NCI-H774 (cell line): ENCODE measurements at regions not wholly inside any gene's neighbourhood (a gene's known extent, or its start where the extent isn't known, plus 50 kb on each side); places are given as distances from the start of the nearest gene placed in this dataset.
"Not testable (repeated sequence)": the region's sequence is repeated elsewhere in the genome, so short reads cannot be mapped to it uniquely, and the experiment has no call there.

ENCODE experiments used
- DNase-seq: peaks from one replicate; lab custom pipeline; 2025; lab: John Stamatoyannopoulos, UW

DNA sequence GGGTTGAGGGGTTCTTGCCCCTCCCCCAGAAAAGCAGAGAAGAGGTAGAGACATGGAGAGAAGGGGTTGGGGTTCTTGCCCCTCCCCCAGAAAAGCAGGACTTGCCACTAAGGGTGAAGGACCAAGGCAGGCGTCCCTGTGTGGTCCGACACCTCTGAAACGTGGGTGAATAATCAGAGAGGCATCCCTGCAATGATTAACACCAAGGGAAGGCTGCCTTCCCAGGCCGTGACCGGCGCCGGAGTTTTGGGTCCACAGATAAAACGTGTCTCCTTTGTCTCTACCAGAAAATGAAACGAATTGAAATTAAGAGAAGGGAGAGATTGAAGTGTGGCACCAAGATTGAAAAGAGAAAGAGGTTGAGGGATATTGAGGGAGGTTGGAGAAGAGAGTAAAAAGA is 778.2 kb downstream of the UQCRFS1 start:
- not testable (repeated sequence) for DNase-seq

DNA sequence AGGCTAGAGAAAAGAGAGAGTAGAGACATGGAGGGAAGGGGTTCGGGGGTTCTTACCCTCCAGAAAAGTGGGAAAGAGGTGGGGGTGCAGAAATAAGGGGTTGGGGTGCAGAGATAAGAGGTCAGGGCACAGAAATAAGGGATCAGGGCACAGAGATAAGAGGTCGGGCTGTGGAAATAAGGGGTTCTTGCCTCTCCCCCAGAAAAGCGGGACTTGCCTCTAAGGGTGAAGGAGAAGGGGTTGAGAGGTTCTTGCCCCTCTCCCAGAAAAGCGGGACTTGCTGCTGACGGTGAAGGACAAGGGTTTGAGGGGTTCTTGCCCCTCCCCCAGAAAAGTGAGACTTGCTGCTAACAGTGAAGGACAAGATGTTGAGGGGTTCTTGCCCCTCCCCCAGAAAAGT is 778.6 kb downstream of the UQCRFS1 start:
- not testable (repeated sequence) for DNase-seq

DNA sequence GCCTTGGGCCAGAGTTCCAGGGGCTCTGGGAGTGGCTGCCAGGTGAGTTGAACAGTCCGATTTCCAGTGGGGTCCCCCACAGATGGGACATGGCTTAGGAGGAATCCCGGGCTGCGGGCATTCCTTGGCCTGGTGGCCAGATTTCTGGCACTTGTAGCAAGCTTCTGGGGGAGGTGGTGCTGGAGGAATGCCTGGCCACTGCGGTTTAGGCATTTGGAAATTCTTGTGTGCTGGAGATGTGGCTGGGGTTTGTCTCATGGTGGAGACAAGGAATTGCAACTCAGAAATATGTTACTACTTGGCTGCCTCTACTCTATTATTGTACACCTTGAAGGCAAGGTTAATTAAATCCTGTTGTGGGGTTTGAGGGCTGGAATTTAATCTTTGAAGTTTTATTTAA is 779.8 kb downstream of the UQCRFS1 start:
- DNase-seq = not testable (repeated sequence)

DNA sequence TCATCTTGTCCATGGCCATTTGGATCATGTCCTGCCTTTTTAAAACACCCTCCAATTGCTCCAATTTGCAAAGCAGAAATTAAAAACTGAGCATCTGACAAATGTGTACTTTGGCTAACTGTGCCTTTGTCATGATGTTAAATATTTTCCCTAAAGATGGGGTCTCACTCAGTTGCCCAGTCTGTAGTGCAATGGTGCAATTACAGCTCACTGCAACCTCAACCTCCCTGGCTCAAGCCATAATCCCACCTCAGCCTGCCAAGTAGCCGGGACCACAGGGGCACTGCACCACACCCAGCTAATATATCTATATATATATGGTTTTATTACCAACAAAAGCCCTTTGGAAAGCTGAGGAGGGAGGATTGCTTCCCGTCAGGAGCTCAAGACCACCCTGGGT is 782.7 kb downstream of the UQCRFS1 start:
- no peak for DNase-seq

DNA sequence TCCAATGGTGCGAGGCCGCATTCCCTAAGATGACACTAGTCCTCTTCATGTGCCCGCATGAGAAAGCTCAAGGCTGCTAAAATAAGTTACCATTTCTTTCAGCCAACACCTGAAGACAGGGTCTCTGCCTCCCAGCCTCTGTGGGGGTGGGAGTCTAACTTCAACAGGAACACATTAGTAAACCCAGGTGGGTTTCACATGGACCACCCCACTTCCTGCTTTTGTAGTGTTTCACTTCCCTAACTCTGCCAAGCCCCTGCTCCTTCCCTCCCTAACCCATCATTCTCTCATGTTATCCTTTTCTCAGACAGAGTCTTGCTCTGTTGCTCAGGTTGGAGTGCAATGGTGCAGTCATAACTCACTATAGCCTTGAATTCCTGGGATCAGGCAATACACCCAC is 783.6 kb downstream of the UQCRFS1 start:
- DNase-seq = no peak

DNA sequence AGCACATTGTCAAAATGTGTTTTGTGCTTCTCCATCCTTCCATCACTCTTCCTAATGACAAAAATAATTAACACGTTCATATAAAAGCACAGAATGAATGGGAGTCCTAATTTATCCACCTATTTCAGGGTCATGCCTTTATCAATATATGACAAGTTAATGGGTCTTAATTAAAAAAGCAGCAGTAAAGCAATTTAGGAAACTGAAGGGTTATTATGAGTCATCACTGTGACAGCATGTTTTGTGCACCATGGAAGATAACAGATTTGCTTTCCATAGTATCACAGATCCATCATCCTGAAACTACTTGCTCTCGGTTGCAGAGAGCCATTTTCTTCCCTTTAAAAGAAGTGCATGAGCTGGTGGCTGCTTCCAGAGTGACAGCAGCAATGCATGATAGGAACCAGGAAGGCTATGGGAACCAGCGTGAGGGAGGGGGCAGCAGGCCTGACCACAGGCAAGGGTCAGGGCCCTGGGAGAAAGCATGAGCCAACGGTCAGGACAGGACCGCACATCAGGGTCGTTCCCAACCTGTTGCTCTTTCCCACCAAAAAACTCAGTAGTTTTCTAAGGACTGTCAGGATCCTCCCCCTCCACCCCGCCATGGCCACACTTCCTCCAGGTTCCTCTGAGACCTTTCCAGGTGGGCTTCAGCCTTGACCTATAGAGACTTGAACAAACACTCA is 784.1 kb downstream of the UQCRFS1 start:
- no peak for DNase-seq

DNA sequence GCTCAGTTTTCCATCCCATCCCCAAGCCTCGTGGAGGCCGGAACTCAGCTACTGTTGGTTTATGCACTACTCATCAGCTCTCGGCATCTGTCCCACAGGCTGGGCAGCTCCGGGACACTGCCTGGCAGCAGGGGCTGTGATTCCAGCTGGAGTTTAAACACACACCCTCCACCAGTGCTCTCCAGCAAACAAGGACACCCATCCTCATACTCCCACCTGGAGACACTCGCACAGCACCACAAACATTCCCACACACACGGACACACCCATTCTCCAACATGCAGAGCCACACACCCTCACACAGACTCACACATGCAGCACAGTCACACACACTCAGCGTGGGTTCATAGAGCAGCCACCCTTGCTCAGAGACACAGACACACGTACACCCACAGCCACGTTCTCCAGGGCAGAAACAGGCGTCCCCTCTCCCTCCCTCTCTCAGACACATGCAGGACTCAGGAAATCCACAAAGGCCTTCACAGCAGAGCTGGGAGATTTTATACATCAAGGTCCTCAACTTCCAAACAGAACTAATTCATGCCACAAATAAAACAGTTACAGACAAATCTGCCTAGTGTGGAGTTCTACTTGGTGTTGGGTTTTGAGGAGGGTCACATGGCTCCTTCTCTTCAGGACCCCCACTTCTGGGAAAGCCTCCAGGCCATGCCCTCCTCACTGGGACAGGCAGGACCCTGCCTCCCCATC is 785.4 kb downstream of the UQCRFS1 start:
- DNase-seq = no peak

DNA sequence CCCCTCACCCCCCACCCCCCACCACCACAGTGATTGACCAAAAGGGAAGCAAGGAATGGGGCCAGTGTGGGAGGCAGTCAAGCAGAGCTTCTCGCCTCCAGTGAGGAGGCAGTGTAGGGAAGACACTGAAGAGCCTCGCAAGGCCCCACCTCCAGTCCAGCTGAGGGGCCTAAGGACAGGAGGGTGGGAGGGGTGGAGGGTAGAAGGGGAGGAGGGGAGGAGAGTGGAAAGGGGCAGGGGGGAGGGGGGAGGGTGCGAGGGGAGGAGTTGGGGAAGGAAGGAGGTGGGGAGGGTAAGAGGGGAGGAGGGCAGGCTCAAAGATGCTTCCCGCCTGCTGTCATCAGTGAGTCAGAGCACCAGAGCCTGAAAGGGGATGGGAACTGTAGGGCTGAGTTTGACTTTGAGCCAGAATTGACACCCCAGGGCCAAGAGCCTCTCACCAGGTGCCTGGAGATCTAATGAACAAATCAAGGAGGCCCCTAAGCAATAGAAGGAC is 786.2 kb downstream of the UQCRFS1 start:
- DNase-seq = no peak

DNA sequence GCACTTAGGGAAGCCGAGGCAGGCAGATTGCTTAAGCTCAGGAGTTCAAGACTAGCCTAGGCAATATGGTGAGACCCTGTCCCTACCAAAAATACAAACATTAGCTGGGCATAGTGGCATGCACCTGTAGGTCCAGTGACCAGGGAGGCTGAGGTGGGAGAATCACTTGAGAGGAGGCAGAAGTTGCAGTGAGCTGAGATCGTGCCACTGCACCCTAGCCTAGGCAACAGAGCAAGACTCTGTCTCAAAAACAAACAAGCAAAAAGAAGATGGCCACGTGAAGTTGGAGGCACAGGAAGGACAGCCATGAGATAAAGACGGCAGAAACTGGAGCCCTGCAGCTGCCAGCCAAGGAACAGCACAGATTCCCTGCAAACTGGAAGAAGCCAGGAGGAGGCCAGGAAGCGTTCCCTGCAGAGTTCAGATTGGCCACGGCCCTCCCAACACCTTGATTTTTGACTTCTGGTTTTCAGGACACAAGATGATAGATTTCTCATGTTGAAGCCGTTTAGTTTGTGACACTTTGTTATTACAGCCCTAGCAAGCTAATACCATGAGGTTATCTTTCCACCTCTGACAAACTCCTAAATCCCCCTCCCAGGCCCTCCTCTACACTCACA is 786.7 kb downstream of the UQCRFS1 start:
- DNase-seq = no peak

DNA sequence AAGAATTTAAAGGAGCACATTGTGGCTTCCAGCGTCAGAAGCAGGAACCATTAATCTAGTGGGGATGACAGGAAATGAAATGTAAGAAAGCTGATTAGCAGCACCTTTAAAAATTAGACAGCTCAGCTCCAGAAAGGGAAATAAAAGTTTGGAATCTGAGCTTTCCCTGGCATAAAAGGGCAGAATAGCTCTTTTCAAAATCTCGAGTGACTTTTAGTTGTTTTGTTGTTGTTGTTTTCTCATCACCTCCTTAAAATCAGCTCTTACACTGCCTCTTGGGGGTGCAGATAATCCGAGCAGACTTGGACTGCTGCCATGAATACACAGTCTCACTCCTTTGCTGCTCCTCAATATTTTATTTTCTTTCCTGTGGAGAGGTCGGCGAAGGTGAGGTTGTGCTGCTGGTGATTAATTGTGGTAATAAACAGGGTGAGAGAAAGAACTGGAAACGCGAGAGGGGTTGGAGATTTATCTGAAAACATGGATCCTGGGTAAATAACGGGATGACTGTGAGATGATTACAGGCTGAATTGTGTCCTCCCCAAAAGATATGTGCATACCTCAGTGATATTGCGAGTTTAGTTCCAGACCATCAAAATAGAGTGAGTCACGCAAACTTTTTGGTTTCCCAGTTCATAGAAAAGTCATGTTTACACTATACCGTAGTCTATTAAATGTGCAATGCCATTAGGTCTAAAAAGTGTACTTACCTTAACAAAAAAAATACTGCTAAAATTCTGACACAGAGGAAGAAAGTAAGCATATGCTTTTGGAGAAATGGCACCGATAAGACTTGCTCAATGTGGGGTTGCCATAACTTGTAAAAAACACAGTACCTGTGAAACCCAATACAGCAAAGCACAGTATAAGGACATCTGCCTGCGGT is 787.7 kb downstream of the UQCRFS1 start:
- no peak for DNase-seq

DNA sequence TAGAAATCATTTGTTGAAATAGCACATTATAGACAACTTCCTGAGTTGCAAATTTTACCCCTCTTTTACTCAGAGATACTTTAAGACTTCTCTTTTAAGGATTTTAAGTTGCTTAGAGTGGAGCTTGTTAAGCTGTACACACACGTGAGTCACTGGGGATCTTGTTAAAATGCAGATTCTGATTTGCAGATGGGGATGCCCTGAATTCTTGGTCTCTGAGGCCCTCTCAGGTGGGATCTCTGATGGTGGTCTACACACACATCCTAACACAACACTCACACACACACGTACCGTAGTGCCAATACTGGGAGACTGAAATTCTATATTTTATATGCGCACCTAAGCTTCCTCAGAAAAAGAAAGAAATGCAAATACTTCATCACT is 788.3 kb downstream of the UQCRFS1 start:
- DNase-seq = no peak

DNA sequence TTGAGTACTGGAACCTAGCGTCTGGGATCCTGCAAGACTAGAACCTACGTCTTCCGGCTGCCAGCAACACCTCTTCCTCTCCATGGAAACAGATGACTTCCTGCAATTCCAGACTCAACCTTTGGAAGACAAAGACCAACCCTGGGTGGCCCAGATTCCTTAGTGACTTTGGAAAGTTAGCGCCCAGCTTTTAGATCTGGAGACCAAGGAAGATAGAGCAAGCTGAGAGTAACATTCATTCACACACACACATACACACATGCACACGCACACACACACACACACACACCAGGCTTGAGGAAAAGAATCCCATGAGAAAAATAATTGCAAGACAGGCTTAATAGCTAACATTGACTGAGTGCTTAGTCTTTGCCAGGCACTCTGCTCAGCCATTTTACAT is 788.9 kb downstream of the UQCRFS1 start:
- no peak for DNase-seq

DNA sequence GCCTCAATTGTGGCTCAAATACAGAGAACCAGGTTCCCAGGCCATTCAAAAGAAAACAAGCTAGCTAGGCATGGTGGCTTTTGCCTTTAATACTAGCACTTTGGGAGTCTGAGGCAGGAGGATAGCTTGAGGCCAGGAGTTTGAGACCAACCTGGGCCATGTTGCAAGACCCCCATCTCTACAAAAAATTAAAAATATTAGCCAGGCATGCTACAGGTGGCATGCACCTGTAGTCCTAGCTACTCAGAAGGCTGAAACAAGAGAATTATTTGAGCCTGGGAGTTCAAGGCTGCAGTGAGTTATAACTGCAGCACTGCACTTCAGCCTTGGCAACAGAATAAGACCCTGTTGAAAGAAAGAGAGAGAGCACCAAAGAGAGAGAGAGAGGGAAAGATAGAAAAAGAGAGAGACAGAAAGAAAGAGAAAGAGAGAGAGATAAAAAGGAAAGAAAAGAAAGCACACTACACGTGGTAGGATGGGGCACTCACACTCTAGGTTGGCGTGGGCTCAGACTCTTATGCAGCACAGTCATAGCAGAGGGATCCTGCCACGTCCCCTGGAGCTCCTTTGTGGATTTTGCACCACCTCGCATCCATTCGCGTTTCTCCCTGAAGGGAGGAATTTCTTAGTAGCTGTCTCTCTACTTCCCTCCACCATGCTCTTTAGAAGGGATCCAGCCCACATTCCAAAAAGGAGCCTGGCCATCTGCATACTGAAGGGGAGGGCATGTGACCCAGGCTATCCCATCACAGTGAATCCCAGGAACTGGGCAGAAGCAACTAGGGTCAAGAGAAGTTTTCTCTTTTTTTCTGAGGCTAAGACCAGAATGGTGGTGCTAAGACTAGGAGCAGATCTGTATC is 789.9 kb downstream of the UQCRFS1 start:
- DNase-seq = no peak

DNA sequence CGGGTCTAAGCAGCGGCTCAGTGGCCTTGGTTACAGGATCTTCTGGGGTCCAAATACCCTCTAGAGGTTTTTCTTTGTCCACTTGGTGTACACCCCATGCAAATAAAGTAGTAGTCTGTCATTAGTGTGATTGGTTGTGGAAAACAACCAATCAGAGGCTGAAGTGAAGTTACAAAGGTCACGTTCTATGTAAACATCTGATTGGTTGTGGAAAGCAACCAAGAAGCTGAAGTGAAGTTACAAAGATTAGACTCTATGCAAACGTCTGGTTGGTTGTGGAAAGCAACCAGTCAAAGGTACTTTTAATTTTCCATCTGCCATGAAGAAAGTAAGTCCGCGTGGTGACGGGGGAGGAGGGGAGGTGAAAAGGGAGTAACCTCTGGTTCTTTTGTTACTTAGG is 790.9 kb downstream of the UQCRFS1 start:
- no peak for DNase-seq

DNA sequence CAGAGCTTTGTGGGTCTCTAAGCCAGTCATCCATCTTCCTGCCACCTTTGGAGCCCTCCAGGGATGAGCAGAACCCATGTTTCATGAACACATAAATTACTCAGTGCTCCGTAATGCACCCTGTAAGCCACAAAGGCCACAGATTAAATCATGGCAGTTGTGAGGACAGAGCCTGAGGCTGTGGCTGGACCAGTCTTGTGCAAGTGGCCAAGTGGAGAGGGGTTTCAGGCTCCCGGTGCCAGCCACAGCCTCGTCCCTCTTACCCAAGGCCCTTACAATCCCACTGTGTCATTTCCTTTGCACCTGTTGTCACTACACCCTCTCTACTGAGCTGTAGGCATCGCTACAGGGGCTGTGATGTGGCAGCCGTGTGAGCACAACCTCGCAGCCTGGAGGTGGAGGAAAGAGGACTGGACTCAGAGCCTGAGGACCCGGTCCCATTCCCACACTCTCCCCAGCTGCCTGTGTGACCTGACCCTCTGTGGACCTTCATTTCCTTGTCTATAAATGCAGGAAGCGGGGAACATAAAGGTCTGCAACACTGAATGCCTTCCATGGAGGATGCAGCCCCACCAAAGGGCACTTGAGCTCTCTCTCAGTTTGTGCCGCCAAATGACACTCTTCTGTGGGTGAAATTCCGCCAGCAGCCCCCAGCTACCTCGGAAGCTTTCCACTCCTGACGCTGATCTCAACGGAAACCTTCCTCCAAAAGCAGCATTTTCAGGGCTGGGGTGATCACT is 792.0 kb downstream of the UQCRFS1 start:
- no peak for DNase-seq

DNA sequence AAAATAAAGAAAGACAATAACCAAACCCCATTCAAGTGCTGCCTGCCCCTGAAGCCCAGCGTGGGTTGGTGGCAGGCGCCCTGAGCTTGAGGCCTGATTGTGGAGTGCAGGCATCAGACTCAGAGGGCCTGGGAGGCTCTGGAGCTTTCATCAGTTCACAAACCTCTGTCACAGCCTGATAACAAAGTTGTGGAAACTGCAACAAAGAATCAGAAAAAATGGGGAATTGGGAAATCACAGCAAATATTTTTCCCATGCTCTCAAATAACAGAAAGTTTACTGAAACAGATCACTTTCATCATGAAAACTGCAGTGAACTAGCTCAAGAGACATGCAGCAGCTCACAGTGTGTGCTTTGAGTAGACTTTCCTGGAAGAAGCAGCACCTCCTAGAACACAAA is 793.6 kb downstream of the UQCRFS1 start:
- no peak for DNase-seq

DNA sequence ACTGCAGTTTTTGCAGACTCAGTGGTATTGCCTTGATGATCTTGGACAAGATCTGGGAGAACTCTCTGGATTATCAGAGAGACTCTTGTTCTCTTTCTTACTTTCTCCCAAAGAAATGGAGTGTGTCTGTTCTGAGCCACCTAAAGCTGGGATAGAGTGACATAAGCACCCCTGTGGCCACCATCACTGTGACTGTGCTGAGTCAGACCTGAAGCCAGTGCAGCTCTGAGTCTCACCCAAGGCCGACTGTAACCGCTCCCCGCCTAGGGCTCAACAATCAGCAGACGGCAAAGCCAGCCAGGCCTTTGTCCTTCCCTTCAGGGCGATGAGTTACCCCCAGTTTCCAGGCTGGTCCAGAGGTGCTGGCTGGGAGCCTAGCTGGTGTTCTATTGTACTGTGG is 795.6 kb downstream of the UQCRFS1 start:
- DNase-seq = no peak

DNA sequence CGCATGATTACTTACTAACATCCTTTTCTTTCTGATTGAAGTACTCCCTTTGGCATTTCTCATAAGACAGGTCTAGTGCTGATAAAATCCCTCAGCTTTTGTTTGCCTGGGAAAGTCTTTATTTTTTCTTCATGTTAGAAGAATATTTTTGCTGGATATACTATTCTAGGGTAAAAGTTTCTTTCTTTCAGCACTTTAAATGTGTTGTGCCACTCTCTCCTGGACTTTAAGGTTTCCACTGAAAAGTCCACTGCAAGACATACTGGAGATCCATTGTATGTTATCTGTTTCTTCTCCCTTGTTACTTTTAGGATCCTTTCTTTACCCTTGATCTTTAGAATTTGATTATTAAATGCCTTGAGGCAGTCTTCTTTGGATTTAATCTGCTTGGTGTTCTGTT is 796.7 kb downstream of the UQCRFS1 start:
- no peak for DNase-seq

DNA sequence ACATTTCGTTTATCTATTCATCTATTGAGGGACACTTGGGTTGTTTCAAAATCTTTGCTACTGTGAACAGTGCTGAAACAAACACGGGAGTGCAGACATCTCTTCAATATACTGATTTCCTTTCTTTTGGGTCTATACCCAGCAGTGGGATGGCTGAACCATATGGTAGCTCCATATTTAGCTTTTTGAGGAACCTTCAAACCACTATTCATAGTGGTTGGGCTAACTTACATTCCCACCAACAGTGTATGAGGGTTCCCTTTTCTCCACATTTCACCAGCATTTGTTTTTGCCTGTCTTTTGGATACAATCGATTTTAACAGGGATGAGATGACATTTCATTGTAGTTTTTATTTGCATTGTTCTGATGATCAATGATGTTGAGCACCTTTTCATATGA is 798.2 kb downstream of the UQCRFS1 start:
- no peak for DNase-seq

DNA sequence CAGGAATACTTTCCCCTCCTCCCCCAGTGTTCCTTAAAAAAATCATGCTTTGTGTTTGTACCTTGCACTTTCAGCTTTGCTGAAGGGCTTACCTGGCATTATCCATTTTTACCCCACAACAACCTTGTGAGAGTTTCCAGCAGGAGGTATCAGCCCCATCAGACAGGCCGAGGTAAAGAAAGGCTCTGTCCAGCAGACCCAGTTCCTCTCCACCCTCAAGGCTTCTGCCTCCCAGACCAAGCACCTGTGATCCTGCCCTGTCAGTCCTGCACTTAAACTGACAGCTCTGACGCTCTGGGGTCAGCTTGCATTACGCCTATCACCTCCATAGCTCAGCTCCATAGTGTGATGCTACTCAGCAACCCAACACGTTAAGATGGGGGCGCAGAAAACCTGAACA is 803.1 kb downstream of the UQCRFS1 start:
- no peak for DNase-seq

DNA sequence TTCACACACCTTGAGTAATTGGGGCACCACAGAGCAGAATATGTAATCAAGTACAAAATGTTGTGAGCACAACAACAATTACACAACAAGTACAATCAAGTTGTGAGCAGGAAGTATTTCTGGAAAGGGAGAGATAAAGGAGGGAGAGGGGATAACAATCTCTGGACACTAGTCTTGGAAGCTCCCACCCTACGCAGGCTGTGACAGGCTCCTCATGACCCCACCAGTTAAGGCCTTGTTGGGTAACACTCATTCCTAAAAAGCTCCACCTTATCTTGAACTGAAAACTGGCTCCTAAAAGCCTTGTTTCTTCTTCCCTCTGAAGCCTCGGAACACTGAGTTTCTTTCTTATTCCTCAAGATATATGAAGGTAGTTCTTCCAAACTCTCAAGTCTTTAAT is 806.0 kb downstream of the UQCRFS1 start:
- no peak for DNase-seq
